Gastrocnemius medialis (tissue), 4 donors: ENCODE measurements at regions not wholly inside any gene's neighbourhood (a gene's known extent, or its start where the extent isn't known, plus 50 kb on each side); places are given as distances from the start of the nearest gene placed in this dataset.

Experiments used
- CTCF ChIP-seq, 5 experiments: fragments of 450-650 bp in 3 of 5; fragments of 200-600 bp in 2 of 5; sonication (generic) in 2 of 5; IDR thresholded peaks in 4 of 5; conservative IDR thresholded peaks in 1 of 5; 1 replicate in 4 of 5; 2 replicates in 1 of 5; pipeline ENCODE4 v1.5.1; 2016 to 2019; ENCODE audit warnings: antibody characterized with exemption in 5 of 5, mild to moderate bottlenecking in 3 of 5, moderate library complexity in 3 of 5
- POLR2A ChIP-seq, 2 donors: fragments of 450-650 bp; IDR thresholded peaks; one replicate each; pipeline ENCODE4 v1.6.1; 2017; ENCODE audit warnings: antibody characterized with exemption in 2 of 2, mild to moderate bottlenecking in 2 of 2, moderate library complexity in 2 of 2

- TF ChIP-seq CTCF (IDR thresholded peaks at IDR 0.05 in 4 of 5, conservative IDR thresholded peaks at IDR 0.05 in 1 of 5), result no peak
- no peak for TF ChIP-seq POLR2A (IDR thresholded peaks at IDR 0.05)
Measured at GRCh38 chr22:49483946-49484345, 343.7 kb downstream of the BRD1 start.
